ACC112 (cell line): ENCODE measurements at regions not wholly inside any gene's neighbourhood (a gene's known extent, or its start where the extent isn't known, plus 50 kb on each side); places are given as distances from the start of the nearest gene placed in this dataset.

Experiments
- H2AFZ ChIP-seq: fragments of 200-600 bp; sonication (generic); one replicate; pipeline ENCODE4 v1.6.0; 2017; ENCODE audit warnings: antibody characterized with exemption, low read length; ENCODE audit not compliant: unreplicated experiment
- H3K27ac ChIP-seq: fragments of 200-600 bp; sonication (generic); 2 replicates; pipeline ENCODE4 v1.5.1; 2014; ENCODE audit warnings: low read depth, mild to moderate bottlenecking, antibody characterized with exemption, low read length, moderate library complexity
- H3K27me3 ChIP-seq: fragments of 200-600 bp; sonication (generic); 2 replicates; pipeline ENCODE4 v1.6.1; 2014; ENCODE audit warnings: mild to moderate bottlenecking, antibody characterized with exemption, low read length, moderate library complexity, mixed read lengths; ENCODE audit not compliant: insufficient read depth
- H3K36me3 ChIP-seq: fragments of 200-600 bp; sonication (generic); 2 replicates; pipeline ENCODE4 v1.6.1; 2016; ENCODE audit warnings: mild to moderate bottlenecking, antibody characterized with exemption, low read length, moderate library complexity, mixed read lengths; ENCODE audit not compliant: insufficient read depth
- H3K4me1 ChIP-seq: fragments of 200-600 bp; sonication (generic); one replicate; pipeline ENCODE4 v1.6.1; 2016; ENCODE audit warnings: low read length, mixed read lengths; ENCODE audit not compliant: insufficient read depth, unreplicated experiment, control insufficient read depth
- H3K4me3 ChIP-seq: fragments of 200-600 bp; sonication (generic); 2 replicates; pipeline ENCODE4 v1.5.1; 2014; ENCODE audit warnings: mild to moderate bottlenecking, low read depth, low read length
- H3K79me2 ChIP-seq: fragments of 200-600 bp; sonication (generic); one replicate; pipeline ENCODE4 v1.6.0; 2016; ENCODE audit warnings: low read length; ENCODE audit not compliant: control insufficient read depth, unreplicated experiment, insufficient read depth

DNA sequence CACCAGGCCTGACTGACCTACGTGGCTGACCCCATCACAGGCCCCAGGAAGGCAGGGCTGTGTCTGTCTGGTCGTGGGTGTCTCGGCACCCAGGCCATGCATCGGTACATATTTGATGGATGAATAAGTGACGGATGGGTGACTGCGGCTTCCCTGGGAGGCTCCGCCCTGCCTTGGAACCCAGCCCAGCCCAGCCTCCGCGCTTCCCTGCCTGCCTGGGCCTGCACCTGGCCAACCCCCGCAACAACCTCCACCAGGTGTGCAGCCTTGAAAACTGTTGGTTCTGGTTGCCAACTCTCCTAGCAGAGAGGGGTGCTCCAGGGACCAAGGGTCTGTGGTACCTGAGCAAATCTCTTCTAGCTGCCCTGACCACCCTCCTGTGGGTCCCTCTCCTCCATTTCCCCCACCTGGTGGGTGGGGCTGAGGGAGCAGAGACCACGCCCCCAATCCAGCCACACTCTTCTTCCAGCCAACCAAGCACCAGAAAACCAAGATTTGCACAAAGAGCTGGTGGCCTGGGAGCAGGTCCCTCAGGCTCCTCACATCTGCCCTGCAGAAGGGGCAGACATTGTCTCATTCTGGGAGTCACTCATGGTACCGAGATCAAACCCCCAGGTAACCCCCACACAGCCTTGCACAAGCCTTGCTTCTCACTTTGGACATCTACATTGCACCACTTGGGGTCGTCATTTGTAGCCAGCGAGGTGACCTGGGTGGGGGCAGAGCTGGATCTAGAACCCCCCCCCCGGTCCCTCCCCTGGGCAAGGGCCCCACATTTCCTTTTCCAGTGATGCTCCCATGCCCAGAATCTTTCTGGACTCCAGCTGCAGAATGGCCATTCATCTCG is 100.6 kb upstream of the IER5L start:
- Histone ChIP-seq H3K36me3 (no peaks in the 10 kb centered on the region), H2AFZ (no peak overlapping the region), H3K27me3 (no peaks in the 10 kb centered on the region), H3K27ac (no peak overlapping the region), H3K4me3 (no peak overlapping the region), H3K4me1 (peaks cover 8% of the 10 kb centered on the region), H3K79me2 (no peaks in the 10 kb centered on the region)

DNA sequence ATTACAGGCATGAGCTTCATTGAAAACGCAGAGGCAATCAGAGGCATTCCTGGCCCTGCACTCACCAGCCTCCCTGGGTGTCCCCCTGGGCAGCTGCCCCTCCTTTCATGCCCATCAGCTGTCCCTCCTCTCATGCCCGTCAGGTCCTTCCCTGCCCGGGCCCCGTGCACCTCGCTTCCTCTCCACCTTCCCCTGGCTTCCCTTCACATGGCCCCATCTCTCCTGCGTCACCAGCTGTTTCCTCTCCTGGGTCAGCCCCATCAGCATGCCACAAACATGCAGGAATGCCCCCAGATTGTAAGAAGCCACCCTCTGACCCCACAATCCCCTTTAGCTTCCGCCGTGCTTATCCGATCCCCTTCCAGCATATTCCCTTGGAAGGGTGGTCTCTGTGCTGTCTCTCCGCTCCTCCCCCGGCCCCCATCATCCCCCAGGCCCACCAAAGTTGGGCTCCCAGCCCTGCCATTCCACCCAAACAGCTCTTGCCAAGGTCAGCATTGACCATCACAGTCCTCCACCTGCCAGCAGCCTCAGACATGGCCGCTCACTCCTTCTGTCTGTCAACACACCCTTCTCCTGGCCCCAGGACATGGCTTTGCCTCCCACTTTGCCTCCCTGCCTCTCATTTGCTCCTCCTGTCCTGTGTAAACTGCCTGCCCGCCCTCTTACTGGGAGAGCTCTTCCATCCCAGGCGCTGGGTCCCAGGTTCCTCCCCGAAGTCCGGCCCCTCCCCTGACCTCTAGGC is 98.6 kb upstream of the IER5L start:
- Histone ChIP-seq H3K4me1 (peaks cover 8% of the 10 kb centered on the region), H3K4me3 (no peak overlapping the region), H3K36me3 (no peaks in the 10 kb centered on the region), H2AFZ (no peak overlapping the region), H3K27ac (no peak overlapping the region), H3K27me3 (no peaks in the 10 kb centered on the region), H3K79me2 (no peaks in the 10 kb centered on the region)

DNA sequence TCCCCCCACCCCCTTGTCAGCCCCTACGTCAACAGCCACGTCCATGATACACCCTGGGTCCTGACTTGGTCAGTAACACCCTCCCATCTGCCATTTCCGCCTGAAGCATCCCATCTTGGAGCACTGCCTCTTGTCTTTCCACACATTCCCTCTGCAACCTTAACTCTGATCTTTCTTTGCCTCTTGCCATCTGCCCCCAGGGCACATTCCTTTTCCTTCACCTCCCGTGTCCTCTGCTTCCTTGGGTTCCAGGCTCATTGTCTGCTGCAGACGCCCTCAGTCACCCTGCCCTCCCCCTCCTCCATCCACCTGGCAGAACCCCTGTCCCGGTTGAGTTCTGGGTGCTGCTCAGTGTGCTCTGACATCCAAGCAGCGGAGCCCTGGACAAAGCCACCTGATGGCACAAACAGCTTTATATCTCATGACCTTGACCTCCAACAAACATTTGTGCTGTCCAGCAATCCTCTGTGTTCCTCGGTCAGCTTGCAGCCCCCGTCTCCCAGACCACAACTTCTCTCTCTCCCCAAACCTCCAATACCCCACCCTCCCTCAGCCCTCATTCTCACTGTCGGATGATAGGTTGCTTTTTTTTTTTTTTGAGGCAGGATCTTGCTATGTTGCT is 97.7 kb upstream of the IER5L start:
- Histone ChIP-seq H3K27me3 (no peaks in the 10 kb centered on the region), H3K27ac (no peak overlapping the region), H3K4me1 (peaks cover 8% of the 10 kb centered on the region), H3K36me3 (no peaks in the 10 kb centered on the region), H3K79me2 (no peaks in the 10 kb centered on the region), H3K4me3 (no peak overlapping the region), H2AFZ (no peak overlapping the region)

DNA sequence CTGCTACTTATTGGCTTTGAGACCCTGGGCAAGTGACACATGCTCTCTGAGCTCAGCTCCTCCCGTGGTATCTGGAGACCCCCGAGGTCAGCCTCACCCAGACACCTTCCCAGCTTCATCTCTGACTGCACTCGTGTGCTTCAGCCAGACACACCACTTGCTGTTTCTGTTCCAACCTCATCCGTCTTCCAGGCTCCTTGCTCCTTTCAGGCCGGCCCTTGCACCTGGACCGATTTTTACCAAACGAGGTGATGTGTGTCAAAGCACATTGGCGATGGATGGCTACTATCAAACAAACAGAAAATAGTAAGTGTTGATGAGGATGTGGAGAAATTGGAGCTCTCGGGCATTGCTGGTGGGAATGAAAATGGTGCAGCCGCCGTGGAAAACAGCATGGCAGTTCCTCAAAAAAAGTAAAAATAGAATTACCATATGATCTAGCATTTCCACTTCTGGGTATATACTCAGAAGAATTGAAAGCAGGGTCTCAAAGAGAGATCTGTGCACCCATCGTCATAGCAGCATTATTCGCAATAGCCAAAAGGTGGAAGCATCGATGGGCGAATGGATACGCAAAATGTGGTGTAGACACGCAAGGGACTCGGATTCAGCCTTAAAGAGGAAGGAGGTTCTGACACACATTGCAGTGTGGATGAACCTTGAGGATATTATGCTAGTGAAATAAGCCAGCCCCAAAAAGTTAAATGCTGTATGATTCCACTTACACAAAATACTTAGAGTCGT is 96.1 kb upstream of the IER5L start:
- no peaks in the 10 kb centered on the region for H3K79me2 ChIP-seq
- H3K4me1 ChIP-seq: peaks cover 8% of the 10 kb centered on the region
- no peak overlapping the region for H3K4me3 ChIP-seq
- H3K27ac ChIP-seq: no peak overlapping the region
- H3K27me3 ChIP-seq: no peaks in the 10 kb centered on the region
- H3K36me3 ChIP-seq: no peaks in the 10 kb centered on the region
- no peak overlapping the region for H2AFZ ChIP-seq

DNA sequence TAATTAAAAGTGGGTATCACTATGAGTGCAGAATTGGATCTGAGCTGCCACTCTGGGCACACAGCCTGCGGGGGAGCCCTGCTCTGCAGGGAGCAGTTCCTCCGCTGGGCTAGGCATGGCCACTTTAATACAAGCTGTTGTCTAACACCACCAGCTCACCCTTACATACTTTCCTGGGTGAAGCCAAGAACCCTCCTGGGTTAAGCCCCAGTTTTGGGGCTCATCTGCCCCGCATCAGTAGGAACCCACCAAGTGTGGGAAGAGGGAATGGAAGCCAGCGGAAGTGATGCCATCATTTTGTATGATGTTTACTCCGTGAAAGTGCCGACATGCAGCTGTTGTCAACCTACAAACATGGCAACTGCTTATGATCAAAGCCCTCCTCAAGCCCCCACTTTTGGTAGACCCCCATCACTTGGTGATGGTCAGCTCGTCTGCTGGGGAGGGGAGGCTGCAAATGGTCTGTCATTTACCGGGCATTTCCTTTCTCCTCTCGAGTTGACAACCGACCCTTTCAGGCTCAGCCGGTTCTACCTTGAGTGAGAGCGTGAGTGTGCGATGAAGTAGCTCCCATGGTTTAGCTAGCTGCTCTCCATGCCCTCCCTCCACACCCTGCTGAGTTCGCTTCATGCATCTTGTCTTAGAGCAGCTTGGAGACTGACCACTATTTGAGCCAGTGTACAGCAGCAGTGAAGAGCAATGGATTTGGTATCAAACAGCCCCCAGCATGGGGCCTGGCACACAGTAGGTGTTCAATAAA is 95.3 kb upstream of the IER5L start:
- H2AFZ ChIP-seq: no peak overlapping the region
- H3K4me3 ChIP-seq: no peak overlapping the region
- peaks cover 4% of the 10 kb centered on the region for H3K4me1 ChIP-seq
- H3K79me2 ChIP-seq: no peaks in the 10 kb centered on the region
- no peaks in the 10 kb centered on the region for H3K27me3 ChIP-seq
- H3K36me3 ChIP-seq: no peaks in the 10 kb centered on the region
- H3K27ac ChIP-seq: no peak overlapping the region

DNA sequence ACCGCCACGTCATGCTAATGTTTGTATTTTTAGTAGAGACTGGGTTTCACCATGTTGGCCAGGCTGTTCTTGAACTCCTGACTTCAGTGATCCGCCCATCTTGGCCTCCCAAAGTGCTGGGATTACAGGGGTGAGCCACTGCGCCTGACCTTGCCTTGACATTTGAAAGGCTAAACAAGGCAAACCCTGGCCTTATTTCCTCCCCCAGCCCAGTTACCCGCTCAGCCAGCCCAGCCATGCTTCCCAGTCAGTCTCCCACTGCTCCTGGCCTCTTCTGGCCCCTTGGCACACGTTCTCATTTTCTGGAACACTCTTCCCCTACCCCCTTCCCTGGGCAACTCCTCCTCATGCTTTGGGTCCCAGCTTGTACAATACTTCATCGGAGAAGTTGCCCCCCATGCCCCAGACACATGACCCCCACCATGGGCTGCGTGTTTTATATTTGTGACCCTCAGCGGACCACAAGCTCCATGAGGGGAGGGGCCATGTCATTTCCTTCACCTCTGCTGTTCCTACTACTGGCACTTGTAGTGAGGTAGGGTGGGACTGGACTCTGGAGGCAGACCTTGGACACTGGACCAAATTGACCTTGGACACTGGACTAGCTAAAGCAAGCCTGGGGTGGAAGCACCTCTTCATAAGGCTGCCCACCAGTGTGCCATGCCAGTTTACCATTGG is 94.4 kb upstream of the IER5L start:
- H2AFZ ChIP-seq: no peak overlapping the region
- no peak overlapping the region for H3K4me3 ChIP-seq
- H3K27me3 ChIP-seq: no peaks in the 10 kb centered on the region
- H3K36me3 ChIP-seq: no peaks in the 10 kb centered on the region
- H3K4me1 ChIP-seq: no peaks in the 10 kb centered on the region
- H3K27ac ChIP-seq: no peak overlapping the region
- no peaks in the 10 kb centered on the region for H3K79me2 ChIP-seq

DNA sequence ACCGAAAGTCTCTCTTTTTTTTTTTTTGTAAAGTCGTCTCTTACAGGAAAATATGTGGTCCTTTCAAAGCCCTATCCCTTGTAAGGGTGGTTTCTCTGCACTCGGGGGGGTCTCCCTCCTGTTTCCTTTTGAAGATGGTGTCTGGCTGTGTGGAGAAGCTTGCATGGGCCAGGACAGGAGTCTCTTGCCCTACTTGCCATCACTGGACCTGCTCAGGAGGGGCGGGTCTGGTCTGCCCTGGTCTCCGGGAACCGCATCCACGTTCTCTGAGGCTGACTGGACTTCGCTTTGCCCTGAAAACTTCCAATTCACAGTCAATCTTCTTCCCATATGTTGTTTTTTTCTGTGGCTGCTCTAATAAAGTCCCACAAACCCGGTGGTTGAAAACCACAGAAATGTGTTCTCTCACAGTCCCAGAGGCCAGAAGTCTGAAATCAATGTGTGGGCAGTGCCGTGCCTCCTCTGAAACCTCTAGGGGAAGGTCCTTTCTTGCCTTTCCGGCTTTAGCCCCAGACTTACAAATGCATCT is 92.9 kb upstream of the IER5L start:
- Histone ChIP-seq H3K4me1 (no peaks in the 10 kb centered on the region), H3K4me3 (0 out of 2 replicates have a peak overlapping the region, but pooled peaks have one; percentile 12), H3K36me3 (no peaks in the 10 kb centered on the region)

DNA sequence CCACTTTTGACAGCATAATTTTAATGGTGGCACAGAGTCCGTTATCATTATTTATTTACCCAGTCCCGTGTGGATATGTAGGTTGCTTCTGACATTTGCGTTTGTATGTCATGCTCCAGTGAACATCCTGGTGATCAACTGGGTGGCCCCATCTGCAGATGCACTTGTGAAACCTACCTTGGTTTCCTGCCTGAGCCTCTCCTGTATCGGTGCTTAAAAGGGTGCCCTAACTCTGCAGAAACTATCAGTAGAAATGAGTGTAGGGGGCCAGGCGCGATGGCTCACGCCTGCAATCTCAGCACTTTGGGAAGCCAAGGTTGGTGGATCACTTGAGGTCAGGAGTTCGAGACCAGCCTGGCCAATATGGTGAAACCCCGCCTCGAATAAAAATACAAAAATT is 92.1 kb upstream of the IER5L start:
- Histone ChIP-seq H3K36me3 (no peaks in the 10 kb centered on the region), H3K27ac (no peak overlapping the region), H3K79me2 (no peaks in the 10 kb centered on the region), H3K4me3 (no peak overlapping the region), H2AFZ (no peak overlapping the region), H3K27me3 (no peaks in the 10 kb centered on the region), H3K4me1 (no peaks in the 10 kb centered on the region)

More for the DNA sequence above, 92.9 kb upstream of the IER5L start:
- Histone ChIP-seq H2AFZ (peak overlapping the region; percentile 22), H3K27me3 (no peaks in the 10 kb centered on the region), H3K27ac (no peak overlapping the region), H3K79me2 (no peaks in the 10 kb centered on the region)

DNA sequence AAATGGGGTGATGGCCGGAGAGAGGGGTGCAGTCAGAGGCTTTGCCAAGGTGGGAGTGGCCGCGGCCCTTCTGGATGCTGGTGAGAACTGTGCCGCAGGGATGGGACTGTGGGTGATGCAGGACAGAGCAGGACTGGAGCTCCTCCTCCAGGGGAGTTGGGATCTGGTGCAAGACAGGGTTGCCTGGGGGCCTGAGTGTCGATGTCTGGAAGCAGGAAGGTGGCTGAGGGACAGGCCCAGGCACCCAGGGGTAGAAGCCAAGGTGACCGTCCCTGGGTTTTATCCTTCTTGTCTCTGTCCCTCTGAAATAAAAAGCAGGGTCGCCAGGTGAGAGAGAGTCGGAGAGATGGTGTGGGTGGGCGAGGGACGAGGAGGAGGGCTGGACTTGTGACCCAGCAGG is 89.1 kb upstream of the IER5L start:
- Histone ChIP-seq H3K27ac (no peak overlapping the region), H3K79me2 (no peaks in the 10 kb centered on the region), H3K27me3 (no peaks in the 10 kb centered on the region), H3K4me1 (no peaks in the 10 kb centered on the region), H2AFZ (no peak overlapping the region), H3K36me3 (no peaks in the 10 kb centered on the region), H3K4me3 (no peak overlapping the region)
